ENCODE measurements at regions not wholly inside any gene's neighbourhood (a gene's known extent, or its start where the extent isn't known, plus 50 kb on each side); places are given as distances from the start of the nearest gene placed in this dataset.

DNA sequence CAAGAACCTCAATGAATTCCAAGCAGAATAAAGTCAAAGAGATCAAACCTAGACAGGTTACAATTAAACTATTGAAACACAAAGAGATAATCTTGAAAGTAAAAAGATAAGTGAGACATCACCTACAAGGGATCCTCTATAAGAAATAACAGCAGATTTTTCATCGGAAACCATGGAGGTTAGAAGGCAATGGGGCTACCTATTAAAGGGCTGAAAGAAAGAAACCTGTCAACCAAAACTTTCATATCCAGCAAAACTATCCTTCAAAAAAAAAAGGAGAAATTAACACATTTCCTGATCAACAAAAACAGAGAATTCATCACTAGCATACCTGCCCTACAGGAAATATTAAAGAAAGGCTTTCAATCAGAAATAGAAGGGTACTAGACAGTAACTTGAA lies 244.9 kb downstream of the ARHGAP12 start:
- TF ChIP-seq TCF7L2 (IDR thresholded peaks at IDR 0.05; ENCODE audit: low read depth, low read length) (no peak), SIN3A (IDR thresholded peaks at IDR 0.05; ENCODE audit: borderline replicate concordance, insufficient read depth, low read depth, low read length) (no peak), CTCF (IDR thresholded peaks at IDR 0.05) (no peak)
